Right lobe of liver (tissue), 4 donors: ENCODE measurements at regions not wholly inside any gene's neighbourhood (a gene's known extent, or its start where the extent isn't known, plus 50 kb on each side); places are given as distances from the start of the nearest gene placed in this dataset.

Source experiments
- POLR2A ChIP-seq: fragments of 450-650 bp; IDR thresholded peaks from one replicate; pipeline ENCODE4 v1.6.1; 2017; ENCODE audit warnings: antibody characterized with exemption, mild to moderate bottlenecking
- TF ChIP-seq, protein P1 (sequence below), 4 donors: fragments of 200-600 bp in 3 of 4; fragments of 450-650 bp in 1 of 4; IDR thresholded peaks; one replicate each; pipeline versions ENCODE4 v1.5.1 to v1.8.0; 2016 to 2022; ENCODE audit warnings: antibody characterized with exemption in 4 of 4, mild to moderate bottlenecking in 2 of 4
- donor health status: DM: no; HTN: no; CAD: no.
- donor health status: DM: no; HTN: no; CAD: no.
- donor health status: DM: no; HTN: yes; CAD: no.

DNA sequence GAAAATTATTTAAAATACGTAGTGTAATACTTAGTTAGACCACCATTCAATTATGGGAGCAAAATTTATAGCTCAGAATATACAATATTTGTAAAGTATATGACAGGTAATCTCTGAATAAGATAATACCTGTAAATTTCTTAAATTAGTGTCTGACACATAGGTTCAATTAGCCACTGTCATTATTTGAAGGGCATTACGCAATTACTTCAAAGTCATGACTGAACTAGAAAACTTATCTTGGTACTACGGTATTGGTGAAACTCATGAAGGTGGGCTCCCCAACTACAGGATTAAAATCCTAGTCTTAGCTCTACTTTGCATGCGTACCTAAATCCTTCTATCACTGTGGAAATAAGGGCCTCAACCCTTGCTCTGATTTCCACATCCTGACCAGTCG is 860.7 kb downstream of the PCDH19 start:
- TF ChIP-seq, protein P1, sequence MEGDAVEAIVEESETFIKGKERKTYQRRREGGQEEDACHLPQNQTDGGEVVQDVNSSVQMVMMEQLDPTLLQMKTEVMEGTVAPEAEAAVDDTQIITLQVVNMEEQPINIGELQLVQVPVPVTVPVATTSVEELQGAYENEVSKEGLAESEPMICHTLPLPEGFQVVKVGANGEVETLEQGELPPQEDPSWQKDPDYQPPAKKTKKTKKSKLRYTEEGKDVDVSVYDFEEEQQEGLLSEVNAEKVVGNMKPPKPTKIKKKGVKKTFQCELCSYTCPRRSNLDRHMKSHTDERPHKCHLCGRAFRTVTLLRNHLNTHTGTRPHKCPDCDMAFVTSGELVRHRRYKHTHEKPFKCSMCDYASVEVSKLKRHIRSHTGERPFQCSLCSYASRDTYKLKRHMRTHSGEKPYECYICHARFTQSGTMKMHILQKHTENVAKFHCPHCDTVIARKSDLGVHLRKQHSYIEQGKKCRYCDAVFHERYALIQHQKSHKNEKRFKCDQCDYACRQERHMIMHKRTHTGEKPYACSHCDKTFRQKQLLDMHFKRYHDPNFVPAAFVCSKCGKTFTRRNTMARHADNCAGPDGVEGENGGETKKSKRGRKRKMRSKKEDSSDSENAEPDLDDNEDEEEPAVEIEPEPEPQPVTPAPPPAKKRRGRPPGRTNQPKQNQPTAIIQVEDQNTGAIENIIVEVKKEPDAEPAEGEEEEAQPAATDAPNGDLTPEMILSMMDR (IDR thresholded peaks at IDR 0.05): no peak
- no peak for TF ChIP-seq POLR2A
